Transverse colon (tissue), 4 donors: ENCODE measurements at regions not wholly inside any gene's neighbourhood (a gene's known extent, or its start where the extent isn't known, plus 50 kb on each side); places are given as distances from the start of the nearest gene placed in this dataset.

ENCODE experiments used
- POLR2A ChIP-seq: fragments of 450-650 bp; IDR thresholded peaks from one replicate; pipeline ENCODE4 v1.6.1; 2016; ENCODE audit warnings: antibody characterized with exemption, mild to moderate bottlenecking, moderate library complexity
- POLR2AphosphoS5 ChIP-seq, 3 donors: sonication (generic); formaldehyde crosslinking; IDR thresholded peaks; one replicate each; pipeline ENCODE4 v1.6.1; 2016; ENCODE audit warnings: antibody characterized with exemption in 3 of 3
- TF ChIP-seq, protein P1 (sequence below), 5 experiments: fragments of 200-600 bp in 3 of 5; fragments of 450-650 bp in 2 of 5; sonication (generic) in 3 of 5; IDR thresholded peaks; 1 replicate in 2 of 5; 2 replicates in 3 of 5; pipeline ENCODE4 v1.5.1; 2016 to 2017; ENCODE audit warnings: antibody characterized with exemption in 5 of 5, inconsistent platforms in 3 of 5, mild to moderate bottlenecking in 2 of 5, moderate library complexity in 1 of 5

DNA sequence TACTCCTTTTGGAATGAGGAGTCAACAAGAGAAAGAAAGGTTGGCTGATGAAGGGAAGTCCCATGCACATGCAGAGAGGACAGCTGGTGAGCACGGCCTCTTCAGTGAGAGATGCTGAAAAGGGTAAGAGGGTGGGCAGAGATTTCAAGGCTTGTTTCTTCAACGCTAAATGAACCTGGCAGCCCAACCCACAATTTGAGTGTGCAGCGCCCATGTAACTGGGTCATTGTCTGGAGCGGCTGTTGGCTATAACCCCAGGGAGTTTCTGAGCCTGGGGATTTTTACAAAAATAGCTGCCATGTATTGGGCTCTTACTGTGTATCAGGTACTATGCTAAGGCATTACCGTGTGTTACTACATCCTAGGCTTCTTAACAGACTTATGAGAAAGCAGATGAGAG lies 594.1 kb downstream of the ETS1 start:
- TF ChIP-seq, protein P1, sequence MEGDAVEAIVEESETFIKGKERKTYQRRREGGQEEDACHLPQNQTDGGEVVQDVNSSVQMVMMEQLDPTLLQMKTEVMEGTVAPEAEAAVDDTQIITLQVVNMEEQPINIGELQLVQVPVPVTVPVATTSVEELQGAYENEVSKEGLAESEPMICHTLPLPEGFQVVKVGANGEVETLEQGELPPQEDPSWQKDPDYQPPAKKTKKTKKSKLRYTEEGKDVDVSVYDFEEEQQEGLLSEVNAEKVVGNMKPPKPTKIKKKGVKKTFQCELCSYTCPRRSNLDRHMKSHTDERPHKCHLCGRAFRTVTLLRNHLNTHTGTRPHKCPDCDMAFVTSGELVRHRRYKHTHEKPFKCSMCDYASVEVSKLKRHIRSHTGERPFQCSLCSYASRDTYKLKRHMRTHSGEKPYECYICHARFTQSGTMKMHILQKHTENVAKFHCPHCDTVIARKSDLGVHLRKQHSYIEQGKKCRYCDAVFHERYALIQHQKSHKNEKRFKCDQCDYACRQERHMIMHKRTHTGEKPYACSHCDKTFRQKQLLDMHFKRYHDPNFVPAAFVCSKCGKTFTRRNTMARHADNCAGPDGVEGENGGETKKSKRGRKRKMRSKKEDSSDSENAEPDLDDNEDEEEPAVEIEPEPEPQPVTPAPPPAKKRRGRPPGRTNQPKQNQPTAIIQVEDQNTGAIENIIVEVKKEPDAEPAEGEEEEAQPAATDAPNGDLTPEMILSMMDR (IDR thresholded peaks at IDR 0.05) = no peak
- TF ChIP-seq POLR2A = no peak
- TF ChIP-seq POLR2AphosphoS5 (IDR thresholded peaks at IDR 0.05) = no peak
